Chondrocyte (in vitro differentiated cells): ENCODE measurements at regions not wholly inside any gene's neighbourhood (a gene's known extent, or its start where the extent isn't known, plus 50 kb on each side); places are given as distances from the start of the nearest gene placed in this dataset.
A peak's percentile ranks its signal among the peaks of the same experiment; 100 is the strongest.

Experiments used
- DNase-seq: peaks from one replicate; pipeline ENCODE4 v3.0.0; 2021; ENCODE audit warnings: mixed read lengths, low spot score
- H3K27ac Mint-ChIP-seq: one replicate; pipeline ENCODE4 v1.8.0; 2021; ENCODE audit warnings: mild to moderate bottlenecking, moderate library complexity, mixed read lengths; ENCODE audit not compliant: unreplicated experiment
- H3K27me3 Mint-ChIP-seq: 2 replicates; pipeline ENCODE4 v1.8.0; 2021; ENCODE audit warnings: low read depth, mixed read lengths
- H3K36me3 Mint-ChIP-seq: 2 replicates; pipeline ENCODE4 v1.8.0; 2021; ENCODE audit warnings: low read depth, mixed read lengths
- H3K4me1 Mint-ChIP-seq: 2 replicates; pipeline ENCODE4 v1.8.0; 2021; ENCODE audit warnings: low read depth, mild to moderate bottlenecking, mixed read lengths
- H3K4me3 Mint-ChIP-seq: one replicate; pipeline ENCODE4 v1.8.0; 2021; ENCODE audit warnings: mild to moderate bottlenecking, moderate library complexity, mixed read lengths; ENCODE audit not compliant: unreplicated experiment
- H3K9me3 Mint-ChIP-seq: 2 replicates; pipeline ENCODE4 v1.8.0; 2021; ENCODE audit warnings: low read depth, mixed read lengths
- CTCF ChIP-seq: fragments of 200-600 bp; sonication (generic); IDR thresholded peaks from 2 replicates; pipeline ENCODE4 v1.5.0; 2021; ENCODE audit warnings: antibody characterized with exemption, mild to moderate bottlenecking, moderate library complexity

- DNase-seq = no peak
- Mint-ChIP-seq H3K4me3 (no peak overlapping the region), H3K36me3 (no peaks in the 10 kb centered on the region), H3K9me3 (no peaks in the 10 kb centered on the region), H3K27me3 (peaks cover 6% of the 10 kb centered on the region), H3K4me1 (peaks cover 3% of the 10 kb centered on the region), H3K27ac (no peak overlapping the region)
- TF ChIP-seq CTCF = peak; percentile 85
Observed at GRCh38 chr2:158034198-158034866, 67.3 kb upstream of the UPP2 start.

GRCh38 chr2:158031371-158031770 is 70.3 kb upstream of the UPP2 start:
- Mint-ChIP-seq H3K36me3 (no peaks in the 10 kb centered on the region), H3K4me1 (peaks cover 3% of the 10 kb centered on the region), H3K4me3 (no peak overlapping the region), H3K9me3 (no peaks in the 10 kb centered on the region), H3K27me3 (peaks cover 6% of the 10 kb centered on the region), H3K27ac (no peak overlapping the region)
- TF ChIP-seq CTCF = no peak
- DNase-seq = no peak

GRCh38 chr2:158025255-158025996 is 76.2 kb upstream of the UPP2 start:
- H3K36me3 Mint-ChIP-seq = no peaks in the 10 kb centered on the region
- no peak for TF ChIP-seq CTCF
- DNase-seq = no peak

GRCh38 chr2:158024288-158024898 is 77.3 kb upstream of the UPP2 start:
- Mint-ChIP-seq H3K27ac (no peak overlapping the region), H3K27me3 (no peaks in the 10 kb centered on the region), H3K4me3 (no peak overlapping the region), H3K36me3 (no peaks in the 10 kb centered on the region), H3K4me1 (no peaks in the 10 kb centered on the region), H3K9me3 (no peaks in the 10 kb centered on the region)
- no peak for DNase-seq
- TF ChIP-seq CTCF = peak; percentile 95

More at GRCh38 chr2:158025255-158025996, 76.2 kb upstream of the UPP2 start:
- no peaks in the 10 kb centered on the region for H3K27me3 Mint-ChIP-seq
- H3K4me3 Mint-ChIP-seq = no peak overlapping the region
- H3K9me3 Mint-ChIP-seq = no peaks in the 10 kb centered on the region
- no peak overlapping the region for H3K27ac Mint-ChIP-seq
- H3K4me1 Mint-ChIP-seq = no peaks in the 10 kb centered on the region

- no peaks in the 10 kb centered on the region for H3K9me3 Mint-ChIP-seq
- H3K27ac Mint-ChIP-seq = no peak overlapping the region
- H3K27me3 Mint-ChIP-seq = peaks cover 2% of the 10 kb centered on the region
- no peaks in the 10 kb centered on the region for H3K36me3 Mint-ChIP-seq
- DNase-seq = no peak
- H3K4me1 Mint-ChIP-seq = no peaks in the 10 kb centered on the region
- no peak overlapping the region for H3K4me3 Mint-ChIP-seq
- TF ChIP-seq CTCF = no peak
Observed at GRCh38 chr2:158022888-158023287, 78.8 kb upstream of the UPP2 start.
